Smooth muscle cell (in vitro differentiated cells): ENCODE measurements at regions not wholly inside any gene's neighbourhood (a gene's known extent, or its start where the extent isn't known, plus 50 kb on each side); places are given as distances from the start of the nearest gene placed in this dataset.

Experiments
- DNase-seq: peaks from one replicate; lab custom pipeline; 2025; ENCODE audit not compliant: unreplicated experiment; lab: John Stamatoyannopoulos, UW
- H2AFZ ChIP-seq: fragments of 200-600 bp; sonication (generic); 2 replicates; pipeline ENCODE4 v1.6.0; 2016; ENCODE audit warnings: antibody characterized with exemption, low read depth, mild to moderate bottlenecking
- H3F3A ChIP-seq: fragments of 200-600 bp; sonication (generic); 2 replicates; pipeline ENCODE4 v1.6.0; 2017; ENCODE audit warnings: antibody characterized with exemption, low read depth
- H3K27ac ChIP-seq: fragments of 200-600 bp; sonication (generic); 2 replicates; pipeline ENCODE4 v1.5.1; 2016; ENCODE audit warnings: low read depth, mild to moderate bottlenecking
- H3K27me3 ChIP-seq: fragments of 200-600 bp; sonication (generic); 2 replicates; pipeline ENCODE4 v1.6.1; 2016; ENCODE audit warnings: low read depth, mild to moderate bottlenecking
- H3K36me3 ChIP-seq: fragments of 200-600 bp; sonication (generic); 2 replicates; pipeline ENCODE4 v1.5.1; 2016; ENCODE audit warnings: low read depth
- H3K4me1 ChIP-seq: fragments of 200-600 bp; sonication (generic); 2 replicates; pipeline ENCODE4 v1.5.1; 2016; ENCODE audit warnings: low read depth
- H3K4me2 ChIP-seq: fragments of 200-600 bp; sonication (generic); 2 replicates; pipeline ENCODE4 v1.6.0; 2016; ENCODE audit warnings: mild to moderate bottlenecking
- H3K4me3 ChIP-seq: fragments of 200-600 bp; sonication (generic); 2 replicates; pipeline ENCODE4 v1.5.1; 2016; ENCODE audit warnings: mild to moderate bottlenecking
- H3K79me2 ChIP-seq: fragments of 200-600 bp; sonication (generic); 2 replicates; pipeline ENCODE4 v1.6.0; 2016; ENCODE audit warnings: low read depth, mild to moderate bottlenecking
- H3K9ac ChIP-seq: fragments of 200-600 bp; sonication (generic); 2 replicates; pipeline ENCODE4 v1.6.0; 2016; ENCODE audit warnings: low read depth
- H3K9me3 ChIP-seq: fragments of 200-600 bp; sonication (generic); replicated peaks from 2 replicates; pipeline ENCODE4 v1.5.1; 2016; ENCODE audit warnings: low read depth
- H4K20me1 ChIP-seq: fragments of 200-600 bp; sonication (generic); 2 replicates; pipeline ENCODE4 v1.6.0; 2016; ENCODE audit warnings: low read depth
- WGBS: methylation state at CpG from one replicate; pipeline ENCODE4 v1.1.7; 2016; ENCODE audit warnings: low lambda C conversion rate; 5-methylcytosine and 5-hydroxymethylcytosine counted together
- TF ChIP-seq, protein P1 (sequence below): fragments of 200-600 bp; sonication (generic); IDR thresholded peaks from 2 replicates; pipeline ENCODE4 v1.5.1; 2017; ENCODE audit warnings: borderline replicate concordance, mild to moderate bottlenecking, antibody characterized with exemption; ENCODE audit not compliant: insufficient read depth, poor library complexity, severe bottlenecking

DNA sequence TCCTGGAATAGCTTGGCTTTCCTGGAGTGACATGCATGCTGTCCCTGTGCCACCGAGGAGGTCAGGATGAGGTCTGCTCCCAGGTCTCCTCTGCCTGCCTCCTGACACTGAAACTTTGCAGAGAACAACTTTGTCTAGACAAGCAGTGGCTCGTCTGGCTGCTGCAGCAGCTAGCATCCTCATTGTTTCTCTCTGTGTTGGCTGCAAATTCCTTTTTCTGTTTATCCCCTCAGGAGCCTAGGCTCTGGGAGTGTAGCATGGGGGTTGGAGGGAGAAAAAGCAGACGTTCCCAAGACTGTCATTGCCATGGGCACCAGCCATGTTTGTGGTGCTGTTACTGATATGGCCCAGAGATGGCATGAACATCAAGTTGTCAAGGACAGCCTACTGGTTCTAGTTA lies 208.7 kb upstream of the LRIG1 start:
- WGBS: 20% methylated on average over 3 of the region's 3 CpGs
- Histone ChIP-seq H3K79me2 (no peaks in the 10 kb centered on the region), H3K9me3 (no peaks in the 10 kb centered on the region), H2AFZ (no peak overlapping the region), H3K9ac (no peak overlapping the region), H3K27me3 (no peaks in the 10 kb centered on the region), H4K20me1 (no peaks in the 10 kb centered on the region), H3K27ac (no peak overlapping the region), H3K4me3 (no peak overlapping the region), H3F3A (no peaks in the 10 kb centered on the region), H3K4me2 (no peak overlapping the region), H3K36me3 (no peaks in the 10 kb centered on the region), H3K4me1 (peaks cover 4% of the 10 kb centered on the region)
- DNase-seq: no peak
- TF ChIP-seq, protein P1, sequence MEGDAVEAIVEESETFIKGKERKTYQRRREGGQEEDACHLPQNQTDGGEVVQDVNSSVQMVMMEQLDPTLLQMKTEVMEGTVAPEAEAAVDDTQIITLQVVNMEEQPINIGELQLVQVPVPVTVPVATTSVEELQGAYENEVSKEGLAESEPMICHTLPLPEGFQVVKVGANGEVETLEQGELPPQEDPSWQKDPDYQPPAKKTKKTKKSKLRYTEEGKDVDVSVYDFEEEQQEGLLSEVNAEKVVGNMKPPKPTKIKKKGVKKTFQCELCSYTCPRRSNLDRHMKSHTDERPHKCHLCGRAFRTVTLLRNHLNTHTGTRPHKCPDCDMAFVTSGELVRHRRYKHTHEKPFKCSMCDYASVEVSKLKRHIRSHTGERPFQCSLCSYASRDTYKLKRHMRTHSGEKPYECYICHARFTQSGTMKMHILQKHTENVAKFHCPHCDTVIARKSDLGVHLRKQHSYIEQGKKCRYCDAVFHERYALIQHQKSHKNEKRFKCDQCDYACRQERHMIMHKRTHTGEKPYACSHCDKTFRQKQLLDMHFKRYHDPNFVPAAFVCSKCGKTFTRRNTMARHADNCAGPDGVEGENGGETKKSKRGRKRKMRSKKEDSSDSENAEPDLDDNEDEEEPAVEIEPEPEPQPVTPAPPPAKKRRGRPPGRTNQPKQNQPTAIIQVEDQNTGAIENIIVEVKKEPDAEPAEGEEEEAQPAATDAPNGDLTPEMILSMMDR: no peak

DNA sequence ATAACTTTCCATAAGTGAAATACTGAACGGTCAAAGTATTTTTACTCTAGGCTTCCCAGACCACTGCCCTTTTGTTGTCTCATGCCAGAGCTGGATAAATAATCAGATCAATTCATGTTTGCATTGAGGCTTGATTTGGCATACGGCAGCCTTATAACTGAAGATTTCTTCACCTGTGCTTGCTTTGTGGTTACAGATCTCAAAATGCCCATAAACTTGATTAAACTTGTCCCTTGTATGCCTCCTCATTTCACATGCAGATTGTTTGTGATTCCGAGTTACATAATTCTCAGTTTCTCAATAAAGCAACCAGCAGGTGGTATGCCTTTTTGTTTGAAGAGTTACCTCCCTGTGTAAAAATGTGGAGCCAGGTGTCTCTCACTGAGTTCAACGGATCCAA lies 211.4 kb upstream of the LRIG1 start:
- H3K36me3 ChIP-seq: no peaks in the 10 kb centered on the region
- H3K4me3 ChIP-seq: no peak overlapping the region
- TF ChIP-seq, protein P1: no peak
- H3F3A ChIP-seq: no peaks in the 10 kb centered on the region
- H2AFZ ChIP-seq: no peak overlapping the region
- no peaks in the 10 kb centered on the region for H3K79me2 ChIP-seq
- no peak for DNase-seq
- 64% methylated on average over 4 of the region's 4 CpGs for WGBS
- H3K9ac ChIP-seq: no peak overlapping the region
- no peak overlapping the region for H3K4me2 ChIP-seq
- H3K27ac ChIP-seq: no peak overlapping the region
- no peaks in the 10 kb centered on the region for H4K20me1 ChIP-seq
- no peaks in the 10 kb centered on the region for H3K9me3 ChIP-seq
- peaks cover 4% of the 10 kb centered on the region for H3K4me1 ChIP-seq
- H3K27me3 ChIP-seq: no peaks in the 10 kb centered on the region

DNA sequence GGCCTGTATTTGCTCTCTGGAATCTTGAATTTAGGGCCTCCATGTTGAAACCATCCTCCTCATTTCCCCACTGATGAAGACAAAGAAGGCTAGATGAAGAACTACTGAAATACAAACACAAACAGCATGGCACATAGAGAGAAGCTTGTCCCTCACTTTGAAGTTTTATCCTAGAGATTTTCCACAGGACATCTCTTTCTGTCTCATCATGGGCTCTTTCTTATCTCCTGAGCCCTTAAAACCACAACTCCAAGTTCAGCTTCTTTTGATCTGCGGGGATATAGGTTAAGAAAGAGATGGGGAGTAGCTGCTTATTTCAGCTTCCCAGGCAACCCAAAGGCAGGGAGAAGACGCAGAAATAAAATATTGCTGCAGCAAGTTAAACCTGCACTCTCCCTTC lies 213.1 kb upstream of the LRIG1 start:
- H3K4me1 ChIP-seq: peaks cover 4% of the 10 kb centered on the region
- TF ChIP-seq, protein P1: no peak
- H3K27me3 ChIP-seq: no peaks in the 10 kb centered on the region
- no peak overlapping the region for H2AFZ ChIP-seq
- no peak overlapping the region for H3K4me3 ChIP-seq
- WGBS: 35% methylated on average over 2 of the region's 2 CpGs
- H3K79me2 ChIP-seq: no peaks in the 10 kb centered on the region
- H3K27ac ChIP-seq: no peak overlapping the region
- peak overlapping the region; percentile 17 for H3K4me2 ChIP-seq
- H4K20me1 ChIP-seq: no peaks in the 10 kb centered on the region
- no peaks in the 10 kb centered on the region for H3F3A ChIP-seq
- H3K9ac ChIP-seq: no peak overlapping the region
- no peaks in the 10 kb centered on the region for H3K36me3 ChIP-seq
- H3K9me3 ChIP-seq: no peaks in the 10 kb centered on the region
- no peak for DNase-seq

DNA sequence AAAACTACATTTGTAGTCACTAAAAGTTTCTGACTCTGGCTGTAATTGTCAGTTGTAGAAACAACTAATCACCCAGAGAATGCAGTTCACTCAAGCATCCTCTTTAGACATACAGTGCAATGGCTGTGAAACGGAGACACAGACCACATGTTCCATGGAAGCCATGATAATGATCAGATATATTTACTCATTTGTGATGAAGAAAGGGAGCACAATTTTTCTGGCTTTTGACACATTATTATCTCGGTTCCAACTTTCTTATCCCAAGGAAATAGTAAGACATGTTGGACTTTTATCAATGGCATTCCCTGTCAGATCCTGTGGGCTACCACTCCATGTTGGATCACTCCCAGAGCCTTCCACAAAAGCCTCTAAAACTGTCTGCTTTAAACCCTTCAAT lies 215.0 kb upstream of the LRIG1 start:
- no peaks in the 10 kb centered on the region for H3K36me3 ChIP-seq
- no peak overlapping the region for H3K27ac ChIP-seq
- no peak overlapping the region for H2AFZ ChIP-seq
- TF ChIP-seq, protein P1: no peak
- no peak for DNase-seq
- H3K4me2 ChIP-seq: no peak overlapping the region
- no peak overlapping the region for H3K9ac ChIP-seq
- no peaks in the 10 kb centered on the region for H4K20me1 ChIP-seq
- H3K4me1 ChIP-seq: no peaks in the 10 kb centered on the region
- no peaks in the 10 kb centered on the region for H3K27me3 ChIP-seq
- no peaks in the 10 kb centered on the region for H3K9me3 ChIP-seq
- no peaks in the 10 kb centered on the region for H3F3A ChIP-seq
- no peak overlapping the region for H3K4me3 ChIP-seq
- WGBS: 50% methylated on average over 2 of the region's 2 CpGs
- no peaks in the 10 kb centered on the region for H3K79me2 ChIP-seq
